Progenitor cell of endocrine pancreas (in vitro differentiated cells): ENCODE measurements at regions not wholly inside any gene's neighbourhood (a gene's known extent, or its start where the extent isn't known, plus 50 kb on each side); places are given as distances from the start of the nearest gene placed in this dataset.
A peak's percentile ranks its signal among the peaks of the same experiment; 100 is the strongest.

Experiments used
- DNase-seq: peaks from one replicate; pipeline ENCODE4 v3.0.0; 2021; ENCODE audit warnings: low spot score; ENCODE audit not compliant: unreplicated experiment
- H3K27ac Mint-ChIP-seq: 2 replicates; pipeline ENCODE4 v1.8.0; 2021; ENCODE audit warnings: mild to moderate bottlenecking, moderate library complexity, mixed read lengths
- H3K27me3 Mint-ChIP-seq: 2 replicates; pipeline ENCODE4 v1.8.0; 2021; ENCODE audit warnings: mixed read lengths
- H3K36me3 Mint-ChIP-seq: 2 replicates; pipeline ENCODE4 v1.8.0; 2022; ENCODE audit warnings: mixed read lengths; ENCODE audit not compliant: insufficient read depth
- H3K4me1 Mint-ChIP-seq: 2 replicates; pipeline ENCODE4 v1.8.0; 2021; ENCODE audit warnings: low read depth, mixed read lengths
- H3K4me3 Mint-ChIP-seq: 2 replicates; pipeline ENCODE4 v1.8.0; 2021; ENCODE audit warnings: low read depth, mild to moderate bottlenecking, moderate library complexity, mixed read lengths
- H3K9me3 Mint-ChIP-seq: 2 replicates; pipeline ENCODE4 v1.8.0; 2021; ENCODE audit warnings: low read depth, mixed read lengths
- CTCF ChIP-seq: fragments of 200-600 bp; sonication (generic); IDR thresholded peaks from one replicate; pipeline ENCODE4 v1.5.0; 2021; ENCODE audit warnings: antibody characterized with exemption, mild to moderate bottlenecking; ENCODE audit not compliant: unreplicated experiment

- peaks cover 3% of the 10 kb centered on the region for H3K27me3 Mint-ChIP-seq
- peak; percentile 89 for TF ChIP-seq CTCF
- peak; percentile 27 for DNase-seq
- H3K27ac Mint-ChIP-seq = no peak overlapping the region
- no peaks in the 10 kb centered on the region for H3K9me3 Mint-ChIP-seq
- H3K36me3 Mint-ChIP-seq = no peaks in the 10 kb centered on the region
- H3K4me1 Mint-ChIP-seq = peaks cover 9% of the 10 kb centered on the region
- no peak overlapping the region for H3K4me3 Mint-ChIP-seq
Observed at GRCh38 chr4:153142700-153143438, 61.4 kb upstream of the TRIM2 start.

GRCh38 chr4:153143527-153144348 is 60.5 kb upstream of the TRIM2 start:
- no peak overlapping the region for H3K27ac Mint-ChIP-seq
- H3K4me3 Mint-ChIP-seq = no peak overlapping the region
- DNase-seq = no peak
- no peaks in the 10 kb centered on the region for H3K36me3 Mint-ChIP-seq
- no peaks in the 10 kb centered on the region for H3K9me3 Mint-ChIP-seq
- peaks cover 9% of the 10 kb centered on the region for H3K4me1 Mint-ChIP-seq
- TF ChIP-seq CTCF = no peak
- H3K27me3 Mint-ChIP-seq = peaks cover 8% of the 10 kb centered on the region

DNA sequence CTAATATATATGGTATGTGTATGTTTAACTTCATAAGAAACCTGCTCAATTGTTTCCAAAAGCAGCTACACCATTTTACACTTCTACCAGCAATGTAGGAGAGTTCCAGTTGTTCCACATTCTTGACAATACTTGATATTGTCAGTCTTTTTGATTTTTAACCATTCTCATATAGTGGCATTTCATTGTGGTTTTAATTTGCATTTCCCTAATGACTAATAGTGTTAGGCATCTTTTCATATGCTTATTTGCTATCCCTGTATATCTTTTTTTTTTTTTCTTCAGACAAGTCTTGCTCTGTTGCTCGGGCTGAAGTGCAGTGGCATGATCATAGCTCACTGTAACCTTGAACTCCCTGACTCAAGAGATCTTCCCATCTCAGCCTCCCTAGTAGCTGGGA is 58.2 kb upstream of the TRIM2 start:
- no peaks in the 10 kb centered on the region for H3K36me3 Mint-ChIP-seq
- no peak for DNase-seq
- H3K4me3 Mint-ChIP-seq = no peak overlapping the region
- TF ChIP-seq CTCF = no peak
- H3K27me3 Mint-ChIP-seq = peaks cover 10% of the 10 kb centered on the region
- peaks cover 7% of the 10 kb centered on the region for H3K4me1 Mint-ChIP-seq
- H3K27ac Mint-ChIP-seq = no peak overlapping the region
- H3K9me3 Mint-ChIP-seq = no peaks in the 10 kb centered on the region

- H3K36me3 Mint-ChIP-seq = no peaks in the 10 kb centered on the region
- H3K4me3 Mint-ChIP-seq = no peak overlapping the region
- TF ChIP-seq CTCF = no peak
- no peak for DNase-seq
- peaks cover 12% of the 10 kb centered on the region for H3K4me1 Mint-ChIP-seq
- H3K27ac Mint-ChIP-seq = no peak overlapping the region
- H3K27me3 Mint-ChIP-seq = peaks cover 18% of the 10 kb centered on the region
- H3K9me3 Mint-ChIP-seq = no peaks in the 10 kb centered on the region
Observed at GRCh38 chr4:153146961-153147360, 57.3 kb upstream of the TRIM2 start.

DNA sequence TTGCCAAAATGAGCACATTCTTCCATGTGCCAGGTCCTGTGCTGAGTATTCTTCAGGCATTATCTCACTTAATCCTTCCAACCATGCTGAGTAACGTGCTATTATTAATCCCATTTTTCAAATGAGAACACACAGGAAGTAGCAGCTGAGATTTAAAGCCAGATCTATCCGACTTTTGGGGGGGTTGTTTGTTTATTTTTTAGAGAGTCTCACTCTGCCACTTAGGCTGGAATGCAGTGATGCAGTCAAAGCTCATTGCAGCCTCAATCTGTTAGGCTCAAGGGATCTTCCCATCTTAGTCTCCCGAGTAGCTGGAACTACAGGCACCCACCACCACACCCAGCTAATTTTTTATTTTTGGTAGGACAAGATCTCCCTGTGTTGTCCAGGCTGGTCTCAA is 55.5 kb upstream of the TRIM2 start:
- TF ChIP-seq CTCF = no peak
- H3K4me3 Mint-ChIP-seq = no peak overlapping the region
- peaks cover 27% of the 10 kb centered on the region for H3K27me3 Mint-ChIP-seq
- peaks cover 13% of the 10 kb centered on the region for H3K4me1 Mint-ChIP-seq
- no peak for DNase-seq
- no peak overlapping the region for H3K27ac Mint-ChIP-seq
- H3K9me3 Mint-ChIP-seq = no peaks in the 10 kb centered on the region
- H3K36me3 Mint-ChIP-seq = no peaks in the 10 kb centered on the region
